ENCODE measurements at regions not wholly inside any gene's neighbourhood (a gene's known extent, or its start where the extent isn't known, plus 50 kb on each side); places are given as distances from the start of the nearest gene placed in this dataset.

GRCh38 chr20:18972251-18972876 lies 158.8 kb downstream of the SCP2D1 start:
- DNase-seq = no peak

GRCh38 chr20:18973529-18974173 lies 160.1 kb downstream of the SCP2D1 start:
- DNase-seq = no peak

- DNase-seq = no peak
Measured at GRCh38 chr20:18974660-18975059, 161.1 kb downstream of the SCP2D1 start.

- no peak for DNase-seq
Measured at GRCh38 chr20:18977441-18977840, 163.9 kb downstream of the SCP2D1 start.

DNA sequence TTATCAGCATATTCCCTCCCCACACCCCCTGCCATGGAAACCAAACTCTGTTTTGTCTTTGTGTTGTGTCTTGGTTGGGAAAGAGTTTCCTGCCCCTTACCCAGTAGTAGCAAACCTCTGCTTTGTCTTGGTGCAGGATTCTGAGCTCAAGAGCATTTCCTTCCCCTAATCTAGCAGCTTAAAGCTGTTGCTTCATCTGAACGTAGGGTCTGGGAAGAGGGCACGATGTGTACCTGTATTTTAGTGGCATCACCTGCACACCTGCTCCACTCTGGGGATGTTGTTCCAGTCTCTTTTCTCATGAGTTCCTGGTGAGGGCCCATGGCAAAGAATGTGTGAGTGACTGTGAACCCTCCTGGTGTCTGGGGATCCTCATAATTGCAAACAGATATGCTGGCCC lies 164.7 kb downstream of the SCP2D1 start:
- no peak for DNase-seq

- DNase-seq = no peak
Measured at GRCh38 chr20:18979132-18979531, 165.5 kb downstream of the SCP2D1 start.

- no peak for DNase-seq
Measured at GRCh38 chr20:18981962-18982539, 168.5 kb downstream of the SCP2D1 start.

DNA sequence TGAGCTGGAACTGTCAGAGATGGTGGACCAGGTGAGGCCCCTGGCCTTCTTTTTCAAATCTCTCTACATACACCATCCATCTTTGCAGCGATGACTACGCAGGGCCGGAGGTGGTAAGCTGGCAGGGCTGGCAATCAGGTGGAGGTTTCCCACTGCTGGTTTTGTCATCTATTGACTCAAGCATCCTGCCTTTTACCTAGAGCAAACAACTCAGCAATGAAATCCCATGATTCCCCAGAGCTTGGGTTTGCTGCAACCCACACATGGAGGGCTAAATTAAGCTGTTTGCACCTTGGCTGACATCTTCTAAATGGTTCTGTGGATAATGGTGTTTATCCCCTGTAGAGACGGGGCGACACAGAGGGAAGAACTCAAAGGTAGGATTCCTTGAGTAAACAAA lies 170.2 kb downstream of the SCP2D1 start:
- no peak for DNase-seq

- DNase-seq = no peak
Measured at GRCh38 chr20:18984238-18985200, 170.9 kb downstream of the SCP2D1 start.

GRCh38 chr20:18985551-18985950 lies 172.0 kb downstream of the SCP2D1 start:
- DNase-seq = no peak

DNA sequence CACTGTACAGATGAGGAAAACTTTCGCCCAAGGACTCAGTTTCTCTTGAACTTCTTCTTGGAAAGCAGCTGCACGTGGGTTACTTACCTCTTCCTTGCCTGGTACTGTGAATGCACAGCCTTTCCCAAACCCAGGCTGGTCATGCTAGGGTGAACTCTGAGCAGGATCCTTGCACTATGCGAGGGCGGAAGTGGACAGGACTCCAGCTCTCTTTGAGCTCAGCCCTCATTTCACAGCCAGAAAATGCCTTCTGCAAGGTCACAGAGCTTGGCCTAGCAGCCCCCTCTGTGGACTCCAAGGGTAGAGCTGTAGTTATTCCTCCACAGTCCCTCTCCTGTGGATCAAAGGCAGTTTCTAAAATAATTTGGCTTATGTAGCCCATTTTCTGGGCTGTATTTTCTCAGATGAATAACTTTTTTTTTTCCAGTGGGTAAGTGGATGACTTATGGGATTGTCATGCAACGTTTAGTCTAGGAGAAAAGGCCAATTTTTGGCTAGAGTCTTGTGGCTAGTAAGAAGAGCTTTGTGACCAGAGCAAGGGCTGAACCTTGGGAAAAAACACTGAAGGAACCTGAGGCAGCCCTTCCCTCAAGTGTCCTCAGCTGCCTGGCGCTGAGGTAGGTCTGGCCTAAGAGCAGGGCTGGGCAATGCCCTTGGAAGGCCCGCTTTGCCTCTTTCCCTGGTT lies 172.7 kb downstream of the SCP2D1 start:
- DNase-seq = no peak

- no peak for DNase-seq
Measured at GRCh38 chr20:18986895-18987580, 173.5 kb downstream of the SCP2D1 start.

- no peak for DNase-seq
Measured at GRCh38 chr20:18987781-18988360, 174.3 kb downstream of the SCP2D1 start.

- DNase-seq = no peak
Measured at GRCh38 chr20:18988701-18989100, 175.1 kb downstream of the SCP2D1 start.

DNA sequence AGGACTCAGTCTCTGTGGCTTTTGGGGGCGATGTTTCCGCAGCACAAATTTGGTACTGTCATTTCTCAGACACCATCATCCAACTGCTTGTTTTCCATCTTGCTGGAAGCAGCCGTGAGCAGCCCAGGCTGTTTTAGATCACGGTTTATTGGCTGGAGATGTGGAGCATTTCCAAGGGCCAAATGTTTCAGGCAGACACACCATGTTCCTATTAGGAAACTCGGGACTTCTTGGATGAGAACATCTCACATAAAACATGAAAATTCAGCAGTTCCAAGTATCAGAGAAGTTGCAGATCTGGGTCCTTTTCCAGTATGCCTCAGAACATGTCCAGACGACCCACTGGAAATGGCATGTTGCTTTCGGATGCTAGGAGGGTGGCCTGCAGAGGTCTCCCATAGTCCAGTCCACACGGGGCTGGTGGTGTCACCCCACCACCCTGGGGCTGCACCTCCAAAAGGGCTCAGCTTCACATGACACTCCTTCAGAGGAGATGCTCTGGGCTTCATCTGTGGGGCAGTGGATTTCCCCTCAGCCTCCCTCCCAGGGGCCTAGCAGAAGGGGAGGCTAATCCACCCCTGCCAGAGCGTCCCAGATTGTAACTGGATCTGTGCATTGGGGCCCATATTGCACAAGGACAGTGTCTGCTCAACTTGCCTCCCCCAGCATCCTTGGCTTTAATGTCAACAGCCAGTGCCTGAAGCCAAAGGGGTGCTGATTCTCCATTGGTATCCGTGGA lies 176.3 kb downstream of the SCP2D1 start:
- DNase-seq = no peak

- DNase-seq = no peak
Measured at GRCh38 chr20:18991012-18991411, 177.4 kb downstream of the SCP2D1 start.

DNA sequence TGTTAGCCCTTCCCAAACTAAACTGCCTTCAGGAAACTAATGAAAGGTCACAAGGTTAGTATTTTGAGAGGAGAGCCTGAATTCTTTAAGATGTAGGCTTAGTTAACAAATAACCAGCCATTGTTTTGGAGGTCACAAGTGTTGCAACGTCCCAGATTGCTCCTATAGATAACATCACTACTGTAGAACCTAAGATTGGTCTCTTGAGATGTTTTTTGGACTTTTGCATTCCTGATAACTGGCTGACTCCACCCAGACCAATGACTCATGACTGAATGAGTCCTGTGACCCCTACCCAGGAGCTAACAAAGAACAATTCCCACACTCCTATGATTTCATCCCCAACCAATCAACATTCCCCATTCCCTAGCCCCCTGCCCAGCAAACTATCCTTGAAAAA lies 178.8 kb downstream of the SCP2D1 start:
- DNase-seq = no peak

- no peak for DNase-seq
Measured at GRCh38 chr20:18995455-18995854, 181.9 kb downstream of the SCP2D1 start.

GRCh38 chr20:18999086-18999485 lies 185.5 kb downstream of the SCP2D1 start:
- no peak for DNase-seq

DNA sequence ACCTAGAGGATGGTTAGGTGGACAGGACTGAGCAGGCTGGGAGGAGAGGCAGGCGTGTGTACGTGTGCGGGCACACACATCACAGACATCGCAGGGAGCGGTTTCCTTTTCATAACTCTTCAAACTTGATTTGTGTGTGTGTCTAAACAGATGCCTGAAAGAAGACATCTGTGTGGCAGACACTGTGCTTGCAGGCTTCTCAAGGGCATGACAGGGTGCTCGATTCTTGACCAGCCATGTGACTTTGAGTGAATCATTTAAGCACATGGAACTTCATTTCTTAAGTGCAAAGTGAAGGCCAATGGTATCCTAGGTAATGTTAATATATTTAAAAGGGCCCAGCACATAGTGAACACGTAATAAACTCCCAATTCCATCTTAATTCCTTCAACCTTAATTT lies 186.5 kb downstream of the SCP2D1 start:
- no peak for DNase-seq

DNA sequence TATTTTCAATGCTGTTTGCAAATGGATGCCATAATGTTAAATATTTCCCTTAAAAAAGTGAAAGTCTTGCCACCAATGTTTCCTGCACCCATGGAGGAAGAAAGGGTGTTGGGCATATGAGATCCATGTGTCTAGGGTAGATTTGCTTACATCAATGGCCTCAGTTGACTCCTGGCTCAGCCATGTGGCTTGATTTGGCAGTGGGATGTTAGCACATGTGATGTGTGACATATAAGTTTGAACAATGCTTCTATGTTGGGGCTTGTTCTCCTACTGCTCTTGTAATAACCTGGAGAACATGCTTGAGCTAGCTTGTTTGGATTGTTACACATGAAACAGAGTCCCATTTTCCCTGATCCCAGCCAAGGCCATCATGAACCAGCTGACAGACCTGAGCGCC lies 187.6 kb downstream of the SCP2D1 start:
- DNase-seq = no peak

Data from midbrain (tissue), 1 donor.